Activated CD4-positive, alpha-beta T cell treated with anti-CD3 and anti-CD28 coated beads, Interleukin-2, amount 10 ng/mL, durations not matched to agents 7 days and 5 days (primary cell): ENCODE measurements at regions not wholly inside any gene's neighbourhood (a gene's known extent, or its start where the extent isn't known, plus 50 kb on each side); places are given as distances from the start of the nearest gene placed in this dataset.
A peak's percentile ranks its signal among the peaks of the same experiment; 100 is the strongest.

Source experiments
- CTCF ChIA-PET: fragments of 350-600 bp; sonication (Branson Sonifier 250); formaldehyde crosslinking; loops from one replicate; lab custom pipeline; 2021; ENCODE audit warnings: antibody characterized with exemption; lab: Charles Lee
- POLR2A ChIA-PET: fragments of 350-600 bp; sonication (Branson Sonifier 250); formaldehyde crosslinking; loops from one replicate; lab custom pipeline; 2021; ENCODE audit warnings: antibody characterized with exemption; lab: Charles Lee
- DNase-seq: peaks from one replicate; pipeline ENCODE4 v3.0.0-alpha.2; 2020
- H3K27ac Mint-ChIP-seq: one replicate; pipeline ENCODE4 v1.8.0; 2021; ENCODE audit warnings: mild to moderate bottlenecking, moderate library complexity, mixed read lengths
- H3K27me3 Mint-ChIP-seq: one replicate; pipeline ENCODE4 v1.8.0; 2021; ENCODE audit warnings: mixed read lengths
- H3K36me3 Mint-ChIP-seq: one replicate; pipeline ENCODE4 v1.8.0; 2021; ENCODE audit warnings: low read depth, mixed read lengths
- H3K4me1 Mint-ChIP-seq: one replicate; pipeline ENCODE4 v1.8.0; 2021; ENCODE audit warnings: mixed read lengths
- H3K4me3 Mint-ChIP-seq: one replicate; pipeline ENCODE4 v1.8.0; 2021; ENCODE audit warnings: mild to moderate bottlenecking, moderate library complexity, mixed read lengths
- H3K9me3 Mint-ChIP-seq: one replicate; pipeline ENCODE4 v1.8.0; 2021; ENCODE audit warnings: mixed read lengths

DNA sequence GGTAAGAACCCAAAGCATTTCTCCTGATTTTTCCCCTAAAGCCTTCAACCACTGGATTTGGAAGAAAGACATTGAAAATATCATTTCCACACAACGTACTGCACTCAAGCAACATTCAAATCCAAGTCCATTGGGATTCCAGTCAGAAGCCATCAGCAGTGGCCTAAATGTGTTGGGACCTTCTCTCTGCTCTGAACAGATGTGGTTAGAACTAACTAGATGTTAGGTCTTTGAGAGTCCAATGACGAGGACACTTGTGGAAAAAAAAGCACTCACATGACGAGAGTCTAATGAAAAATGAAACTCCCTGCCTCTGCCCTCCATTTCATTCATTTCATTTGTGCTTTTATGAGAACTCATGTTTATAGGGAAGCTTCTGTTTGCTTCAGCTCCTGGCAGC lies 382.3 kb downstream of the SIPA1L2 start:
- DNase-seq = no peak
- Mint-ChIP-seq H3K4me3 (no peak overlapping the region), H3K4me1 (peaks cover 3% of the 10 kb centered on the region), H3K27me3 (peaks cover 43% of the 10 kb centered on the region), H3K36me3 (no peaks in the 10 kb centered on the region), H3K27ac (no peak overlapping the region), H3K9me3 (no peaks in the 10 kb centered on the region)
- POLR2A ChIA-PET = no interaction called here
- CTCF ChIA-PET = no interaction called here

DNA sequence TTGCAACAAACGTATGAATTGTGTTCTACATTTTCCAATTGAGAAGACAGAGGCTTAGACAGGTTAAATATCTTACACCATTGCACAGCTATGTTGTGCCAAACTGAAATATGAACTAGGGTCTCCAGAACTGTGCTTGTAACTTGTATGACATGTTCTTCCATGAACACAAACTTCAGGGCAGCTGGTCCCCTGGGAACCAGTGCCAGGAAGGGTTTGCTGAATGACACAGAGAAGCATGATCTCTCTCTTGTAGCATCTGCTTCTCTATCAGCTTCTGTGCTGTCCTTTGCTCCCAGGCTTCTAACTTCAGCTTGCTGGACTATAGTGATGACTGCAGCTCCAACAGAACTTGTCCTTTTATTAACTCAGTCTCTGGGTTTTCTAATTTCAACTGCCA lies 385.5 kb downstream of the SIPA1L2 start:
- H3K27me3 Mint-ChIP-seq = peaks cover 37% of the 10 kb centered on the region
- CTCF ChIA-PET = interaction anchor here (0.7 kb wide), 1 partner anchor 19 kb away, joined by 3 read pairs; no protein-coding TSS in a partner anchor

DNA sequence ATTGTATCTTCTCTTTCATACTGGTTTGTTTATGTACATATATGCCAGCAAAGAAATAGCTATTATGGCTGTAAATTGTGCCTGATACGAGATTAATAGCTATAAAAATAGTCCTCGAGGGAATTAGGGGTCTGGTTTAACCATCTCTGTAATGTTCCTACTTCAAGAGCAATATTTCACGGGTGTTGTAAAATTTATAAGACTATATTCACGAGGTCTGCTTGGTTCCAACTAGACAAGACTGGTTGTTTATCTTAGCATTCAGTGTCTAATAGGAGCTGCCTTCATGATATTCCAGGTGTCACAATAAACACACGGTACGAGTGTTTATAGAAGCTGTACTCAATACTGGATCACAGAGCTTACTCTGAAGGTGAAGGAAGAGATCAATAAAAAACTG lies 389.9 kb downstream of the SIPA1L2 start:
- Mint-ChIP-seq H3K4me1 (no peaks in the 10 kb centered on the region), H3K9me3 (no peaks in the 10 kb centered on the region), H3K27ac (no peak overlapping the region), H3K36me3 (no peaks in the 10 kb centered on the region), H3K4me3 (no peak overlapping the region), H3K27me3 (peaks cover 21% of the 10 kb centered on the region)
- CTCF ChIA-PET = no interaction called here
- DNase-seq = no peak
- POLR2A ChIA-PET = no interaction called here

More for the DNA sequence above, 385.5 kb downstream of the SIPA1L2 start:
- H3K9me3 Mint-ChIP-seq = no peaks in the 10 kb centered on the region
- H3K4me1 Mint-ChIP-seq = no peaks in the 10 kb centered on the region
- H3K4me3 Mint-ChIP-seq = no peak overlapping the region
- no peaks in the 10 kb centered on the region for H3K36me3 Mint-ChIP-seq
- no peak for DNase-seq
- no peak overlapping the region for H3K27ac Mint-ChIP-seq
- POLR2A ChIA-PET = no interaction called here

DNA sequence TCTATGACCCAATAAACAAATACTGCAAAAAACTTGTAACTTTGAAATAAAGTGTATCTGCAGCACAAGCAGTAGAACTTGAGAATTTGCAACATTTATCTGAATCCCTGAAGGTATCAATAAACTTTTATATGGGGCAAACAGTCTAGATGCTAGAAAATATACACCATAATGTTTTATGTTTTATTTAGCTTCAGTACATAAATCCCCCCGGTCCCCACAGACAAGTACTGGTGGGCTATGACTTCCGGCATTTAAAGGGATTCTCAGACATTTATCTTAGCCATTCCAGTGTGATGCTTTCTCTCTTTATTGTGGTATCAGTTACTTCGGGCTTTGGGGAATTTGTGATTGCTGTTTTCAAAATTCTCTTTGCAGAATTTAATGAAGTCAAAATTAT lies 390.4 kb downstream of the SIPA1L2 start:
- CTCF ChIA-PET = no interaction called here
- Mint-ChIP-seq H3K27ac (no peak overlapping the region), H3K9me3 (no peaks in the 10 kb centered on the region), H3K4me3 (no peak overlapping the region), H3K36me3 (no peaks in the 10 kb centered on the region), H3K27me3 (peaks cover 18% of the 10 kb centered on the region), H3K4me1 (no peaks in the 10 kb centered on the region)
- POLR2A ChIA-PET = no interaction called here
- no peak for DNase-seq

DNA sequence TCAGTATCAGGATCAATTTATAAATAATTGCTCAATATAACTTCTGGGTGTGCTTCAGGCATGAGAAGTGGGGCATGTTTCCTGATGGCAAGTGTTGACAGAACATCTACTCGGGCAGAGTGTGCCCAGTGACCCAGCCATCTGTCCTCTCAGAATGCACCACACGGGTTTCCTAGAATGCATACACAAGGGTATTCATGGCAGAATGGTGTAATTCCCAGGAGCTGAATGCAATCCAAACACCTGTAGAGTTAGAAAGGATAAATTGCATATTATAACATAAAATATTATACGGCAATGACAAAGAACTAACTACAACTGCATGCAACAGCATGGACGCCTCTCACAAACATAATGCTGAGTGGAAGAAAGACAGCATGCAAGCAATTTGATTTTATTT lies 391.9 kb downstream of the SIPA1L2 start:
- ChIA-PET POLR2A (no interaction called here), CTCF (no interaction called here)
- Mint-ChIP-seq H3K9me3 (no peaks in the 10 kb centered on the region), H3K4me3 (no peak overlapping the region), H3K27me3 (peaks cover 13% of the 10 kb centered on the region), H3K36me3 (no peaks in the 10 kb centered on the region), H3K27ac (no peak overlapping the region), H3K4me1 (no peaks in the 10 kb centered on the region)
- DNase-seq = no peak

DNA sequence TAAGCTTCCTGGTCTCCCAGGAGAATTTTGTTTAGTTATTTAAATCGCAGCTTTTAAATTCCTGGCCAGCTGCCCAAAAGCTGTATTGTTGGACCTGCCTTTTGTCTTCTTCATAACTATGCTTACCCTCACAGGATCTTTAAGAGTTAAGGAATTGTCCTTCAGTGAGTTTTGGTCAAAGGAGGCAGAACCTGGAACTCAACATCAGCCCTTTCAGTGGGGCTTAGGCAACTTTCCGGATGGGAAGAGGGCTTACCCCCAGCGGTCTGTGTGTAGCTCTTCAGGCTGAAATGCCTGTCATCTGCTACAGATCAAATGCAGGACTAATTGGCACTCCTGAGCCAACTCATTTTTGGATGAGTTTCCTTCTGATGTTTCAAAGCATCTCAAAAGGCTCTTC lies 402.6 kb downstream of the SIPA1L2 start:
- no peaks in the 10 kb centered on the region for H3K27me3 Mint-ChIP-seq

DNA sequence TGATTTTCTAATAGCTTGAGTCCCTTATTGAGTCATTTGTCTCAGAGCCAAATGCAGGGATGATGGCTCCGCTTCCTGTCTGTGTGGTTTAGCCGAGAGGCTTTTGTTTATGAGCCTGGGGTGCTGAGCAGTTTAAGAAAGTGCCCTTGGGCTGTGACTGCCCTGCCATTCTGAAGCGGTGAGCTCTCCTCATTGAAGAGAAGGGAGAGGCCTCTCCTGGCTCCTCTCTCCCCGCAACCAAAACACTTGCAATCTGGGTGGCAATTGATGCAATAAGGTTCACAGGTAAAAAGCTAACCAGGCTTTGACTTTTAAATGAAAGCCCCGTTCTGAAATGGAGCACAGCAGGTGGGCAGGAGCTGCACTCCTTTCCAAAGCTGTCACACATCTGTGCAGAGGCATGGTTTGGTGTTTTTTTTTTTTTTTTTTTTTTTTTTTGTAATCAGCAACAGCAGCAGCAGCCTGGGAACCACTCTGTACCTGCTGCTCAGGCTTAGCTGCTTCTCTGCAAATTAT lies 403.7 kb downstream of the SIPA1L2 start:
- DNase-seq = peak; percentile 50
- POLR2A ChIA-PET = no interaction called here
- Mint-ChIP-seq H3K27me3 (no peaks in the 10 kb centered on the region), H3K4me1 (peaks cover 14% of the 10 kb centered on the region), H3K36me3 (no peaks in the 10 kb centered on the region), H3K4me3 (no peak overlapping the region), H3K9me3 (no peaks in the 10 kb centered on the region), H3K27ac (peak overlapping the region; percentile 69)
- CTCF ChIA-PET = interaction anchor here (0.6 to 1.2 kb wide), 3 partner anchors 26 to 1493 kb away, joined by 3 read pairs; no protein-coding TSS in a partner anchor

More for the DNA sequence above, 402.6 kb downstream of the SIPA1L2 start:
- Mint-ChIP-seq H3K9me3 (no peaks in the 10 kb centered on the region), H3K4me3 (no peak overlapping the region), H3K36me3 (no peaks in the 10 kb centered on the region), H3K4me1 (peaks cover 14% of the 10 kb centered on the region), H3K27ac (no peak overlapping the region)
- ChIA-PET POLR2A (no interaction called here), CTCF (no interaction called here)
- no peak for DNase-seq

DNA sequence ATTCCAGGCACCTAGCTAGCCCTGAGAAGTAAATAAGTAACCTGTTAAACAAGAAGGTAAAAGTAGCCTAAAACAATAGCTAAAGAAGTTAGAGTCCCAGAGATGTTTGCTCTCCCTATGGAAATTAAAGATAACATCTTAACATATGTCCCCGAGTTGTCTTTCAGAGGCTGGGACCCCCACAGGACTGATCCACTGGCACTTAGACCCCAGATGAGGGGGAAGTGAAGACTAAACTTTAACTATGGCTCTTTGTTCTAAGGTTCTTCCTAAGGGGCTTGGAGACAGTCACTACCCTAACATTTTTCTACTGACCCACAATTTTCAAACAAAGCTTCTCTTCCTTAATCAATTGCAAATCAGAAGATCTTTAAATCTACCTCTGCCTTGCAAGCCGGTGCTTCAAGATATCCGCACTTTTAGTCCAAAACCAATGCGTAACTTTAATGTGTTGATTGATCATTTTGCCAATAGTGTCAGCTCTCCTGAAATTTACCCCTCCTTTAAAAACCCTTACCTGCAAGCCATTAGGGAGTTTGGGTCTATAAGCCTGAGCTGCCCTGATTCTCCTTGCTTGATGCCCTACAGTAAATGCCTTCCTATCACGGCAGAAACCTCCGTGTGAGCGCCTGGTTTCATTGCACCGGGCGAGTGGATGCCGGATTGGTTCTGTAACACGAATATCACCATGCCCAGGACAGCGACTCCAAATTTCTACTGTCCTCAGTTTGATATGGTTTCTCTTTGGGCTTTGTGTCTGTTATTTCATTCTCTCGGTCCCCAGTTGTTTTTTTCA lies 404.4 kb downstream of the SIPA1L2 start:
- peak overlapping the region; percentile 69 for H3K27ac Mint-ChIP-seq
- H3K4me1 Mint-ChIP-seq = peaks cover 14% of the 10 kb centered on the region
- ChIA-PET CTCF (interaction anchor here (0.6 to 1.2 kb wide), 3 partner anchors 25 to 1493 kb away, joined by 3 read pairs; no protein-coding TSS in a partner anchor), POLR2A (no interaction called here)
- H3K36me3 Mint-ChIP-seq = no peaks in the 10 kb centered on the region
- H3K27me3 Mint-ChIP-seq = no peaks in the 10 kb centered on the region
- no peak for DNase-seq
- H3K4me3 Mint-ChIP-seq = no peak overlapping the region
- no peaks in the 10 kb centered on the region for H3K9me3 Mint-ChIP-seq

DNA sequence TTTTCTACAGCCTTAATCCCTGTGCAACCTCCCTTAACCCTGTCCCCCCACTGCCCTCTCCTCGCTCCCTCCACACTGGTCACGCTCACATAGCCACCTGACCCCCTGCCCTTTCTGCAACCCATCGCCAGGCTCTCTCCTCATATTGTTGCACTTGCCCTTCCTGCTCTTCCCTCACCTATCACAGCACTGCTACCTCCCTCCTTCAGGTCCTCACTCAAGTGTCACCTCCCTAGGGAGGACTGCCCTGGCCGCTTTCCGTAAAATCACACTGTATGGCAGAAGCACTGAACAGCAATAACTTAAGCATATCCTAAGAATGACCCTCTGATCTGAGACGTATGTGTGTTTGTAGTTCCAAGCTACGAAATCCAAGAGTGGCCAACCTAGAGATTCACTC lies 406.0 kb downstream of the SIPA1L2 start:
- CTCF ChIA-PET = no interaction called here
- H3K4me3 Mint-ChIP-seq = no peak overlapping the region
- POLR2A ChIA-PET = no interaction called here
- no peaks in the 10 kb centered on the region for H3K27me3 Mint-ChIP-seq
- H3K9me3 Mint-ChIP-seq = no peaks in the 10 kb centered on the region
- no peaks in the 10 kb centered on the region for H3K36me3 Mint-ChIP-seq
- peaks cover 14% of the 10 kb centered on the region for H3K4me1 Mint-ChIP-seq
- H3K27ac Mint-ChIP-seq = no peak overlapping the region
- DNase-seq = no peak

DNA sequence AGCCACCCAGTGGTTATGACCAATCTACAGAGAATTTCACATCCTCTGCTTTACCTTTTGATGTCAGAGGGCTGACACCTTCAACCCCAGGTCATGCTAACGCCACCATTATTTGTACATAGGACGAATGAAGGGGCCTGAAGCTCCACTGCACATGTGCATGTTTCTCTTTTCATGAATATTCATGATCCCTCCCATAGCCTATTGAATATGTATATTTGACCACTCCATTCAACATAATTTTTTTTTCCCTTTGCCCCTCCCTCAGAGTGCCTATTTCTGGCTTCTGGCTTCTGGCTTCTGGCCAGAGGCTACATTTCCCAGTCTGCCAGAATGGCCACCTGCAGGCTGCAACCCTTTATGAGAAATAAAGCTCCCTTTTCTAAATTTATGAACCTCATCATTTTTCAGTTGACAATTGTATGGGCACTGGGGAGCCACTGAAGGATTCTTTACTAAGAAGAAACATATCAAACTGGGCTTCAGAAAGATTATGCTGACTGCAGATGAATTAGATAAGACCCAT lies 406.7 kb downstream of the SIPA1L2 start:
- ChIA-PET POLR2A (no interaction called here), CTCF (no interaction called here)
- Mint-ChIP-seq H3K9me3 (no peaks in the 10 kb centered on the region), H3K36me3 (no peaks in the 10 kb centered on the region), H3K27ac (no peak overlapping the region), H3K27me3 (no peaks in the 10 kb centered on the region), H3K4me1 (peaks cover 14% of the 10 kb centered on the region), H3K4me3 (no peak overlapping the region)
- no peak for DNase-seq

DNA sequence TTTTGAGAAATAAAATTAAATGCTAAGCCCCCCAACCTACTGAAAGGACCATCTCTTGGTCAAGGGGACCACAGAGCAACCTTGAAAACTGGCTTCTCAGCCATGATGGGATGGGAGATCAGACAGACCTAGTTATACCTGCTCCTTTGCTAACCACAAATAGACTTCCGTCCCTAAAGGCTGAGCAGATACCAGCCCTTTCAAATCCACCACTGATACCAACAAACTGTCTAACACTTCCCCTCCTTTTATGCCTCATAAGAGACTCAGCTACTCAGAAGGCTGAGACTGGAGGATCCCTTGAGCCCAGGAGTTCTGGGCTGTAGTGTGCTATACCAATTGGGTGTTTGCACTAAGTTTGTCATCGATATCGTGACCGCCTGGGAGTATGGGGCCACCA lies 407.3 kb downstream of the SIPA1L2 start:
- no peak for DNase-seq
- H3K27ac Mint-ChIP-seq = no peak overlapping the region
- H3K4me3 Mint-ChIP-seq = no peak overlapping the region
- H3K36me3 Mint-ChIP-seq = no peaks in the 10 kb centered on the region
- peaks cover 13% of the 10 kb centered on the region for H3K4me1 Mint-ChIP-seq
- ChIA-PET CTCF (no interaction called here), POLR2A (no interaction called here)
- H3K9me3 Mint-ChIP-seq = no peaks in the 10 kb centered on the region
- no peaks in the 10 kb centered on the region for H3K27me3 Mint-ChIP-seq

DNA sequence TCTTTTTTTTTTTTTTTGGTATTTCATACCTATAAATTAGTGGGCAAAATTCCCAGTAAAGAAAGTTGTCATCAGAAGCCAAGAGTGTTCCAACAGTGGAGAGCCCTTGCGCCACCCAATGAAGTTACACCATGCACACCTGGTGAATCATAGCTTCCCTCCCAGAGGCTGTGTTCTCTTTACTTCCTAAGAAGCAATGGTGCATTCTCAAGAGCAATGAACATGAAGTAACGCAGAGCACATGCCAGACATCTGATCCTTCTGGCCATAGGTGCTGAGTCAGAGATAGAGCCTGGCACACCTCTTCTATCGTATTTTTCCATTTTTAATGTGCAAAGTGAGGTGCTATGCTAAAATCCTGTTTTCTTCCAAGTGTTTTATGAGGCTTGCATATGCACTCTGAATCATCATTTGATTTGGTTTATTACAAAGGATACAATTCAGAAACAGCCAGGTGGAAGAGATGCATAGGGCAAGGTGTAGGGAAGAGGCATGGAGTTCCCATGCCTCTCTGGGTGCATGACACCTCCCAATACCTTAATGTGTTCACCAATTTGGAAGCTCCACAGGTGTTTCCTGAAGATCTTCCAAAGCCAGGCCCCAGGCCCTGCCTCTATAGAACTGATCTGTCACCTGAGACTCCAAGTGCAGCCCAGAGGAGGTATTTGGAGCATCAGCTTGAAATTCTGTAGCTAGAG lies 408.0 kb downstream of the SIPA1L2 start:
- H3K9me3 Mint-ChIP-seq = no peaks in the 10 kb centered on the region
- H3K4me1 Mint-ChIP-seq = peaks cover 9% of the 10 kb centered on the region
- ChIA-PET CTCF (no interaction called here), POLR2A (no interaction called here)
- H3K27me3 Mint-ChIP-seq = no peaks in the 10 kb centered on the region
- no peaks in the 10 kb centered on the region for H3K36me3 Mint-ChIP-seq
- no peak overlapping the region for H3K4me3 Mint-ChIP-seq
- H3K27ac Mint-ChIP-seq = no peak overlapping the region
- DNase-seq = no peak
